ENCODE measurements at regions not wholly inside any gene's neighbourhood (a gene's known extent, or its start where the extent isn't known, plus 50 kb on each side); places are given as distances from the start of the nearest gene placed in this dataset.
A peak's percentile ranks its signal among the peaks of the same experiment; 100 is the strongest.

DNA sequence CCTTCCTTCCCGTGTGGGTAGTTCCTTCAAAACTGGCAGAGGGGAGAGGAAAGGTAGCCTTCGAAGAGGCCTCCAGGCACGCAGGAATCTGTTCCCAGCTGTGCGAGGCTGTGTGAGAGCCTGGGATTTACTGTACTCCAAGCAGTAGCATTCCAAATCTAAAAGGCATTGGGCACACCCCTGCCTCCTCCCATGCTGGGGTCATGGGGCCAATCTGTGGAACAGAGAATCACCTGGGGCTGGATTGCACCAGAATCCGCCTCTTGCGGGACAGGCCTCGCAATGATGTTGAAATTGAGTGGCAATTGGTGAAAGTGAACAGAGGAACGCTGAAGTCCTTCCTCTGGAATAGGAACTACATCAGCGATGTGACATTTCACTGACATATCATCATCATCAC lies 72.5 kb upstream of the IRX3 start:
- DNase-seq: no peak

DNA sequence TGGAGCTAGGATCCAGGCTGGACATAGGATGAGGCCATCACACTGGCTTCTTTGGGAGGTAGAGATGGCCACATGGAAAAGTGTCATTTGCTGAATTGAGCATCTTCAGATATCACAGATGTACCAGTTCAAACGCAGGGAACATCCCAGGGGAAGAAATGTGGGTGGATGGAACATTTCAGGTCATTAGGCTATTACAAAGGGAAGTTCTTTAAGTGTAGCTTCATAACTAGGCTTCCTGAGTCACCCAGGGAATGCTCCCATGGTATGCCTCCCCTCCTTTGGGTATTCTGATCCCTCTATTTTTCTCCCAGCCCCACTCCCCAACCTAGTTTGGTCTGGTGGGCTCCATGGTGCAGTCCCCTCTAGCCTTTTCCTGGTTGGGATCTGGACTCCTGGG lies 69.8 kb upstream of the IRX3 start:
- DNase-seq: no peak

DNA sequence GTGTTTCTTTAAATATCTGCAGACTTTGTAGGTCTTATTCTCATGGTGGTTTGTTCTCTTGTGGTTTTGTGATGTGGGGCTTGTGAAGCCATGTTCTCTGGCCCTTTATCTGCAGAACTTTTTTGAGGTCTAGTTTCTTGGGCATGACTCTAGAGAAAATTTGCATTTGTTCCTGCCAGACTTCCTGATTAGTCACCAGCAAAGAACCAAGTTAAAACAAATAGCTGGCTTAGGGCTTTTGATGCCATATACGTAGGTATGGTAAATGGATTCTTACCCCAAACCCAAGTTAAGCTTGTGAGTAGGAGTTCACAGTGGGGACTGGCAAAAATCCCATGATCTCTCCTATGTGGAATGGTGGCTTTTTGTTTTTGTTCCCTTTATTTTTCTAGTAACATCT lies 68.7 kb upstream of the IRX3 start:
- DNase-seq: no peak

DNA sequence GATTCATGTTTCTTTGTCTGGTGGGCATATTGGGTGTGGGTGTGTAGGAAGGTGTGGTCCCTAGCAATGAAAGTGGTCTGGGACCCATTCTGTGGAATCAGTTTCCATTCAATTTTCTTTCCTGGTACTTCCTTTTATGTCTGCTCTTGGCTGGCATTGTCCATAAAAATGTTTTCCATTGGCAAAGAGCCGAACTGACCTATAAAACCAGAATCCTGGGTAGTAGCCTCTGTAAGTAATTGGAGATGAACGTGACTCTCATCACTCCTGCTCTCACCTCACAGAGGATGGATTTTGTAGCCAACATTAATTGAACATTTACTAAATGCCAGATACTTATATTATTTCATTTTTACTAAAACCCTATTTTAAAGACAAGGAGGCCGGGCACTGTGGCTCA lies 66.5 kb upstream of the IRX3 start:
- DNase-seq: no peak

DNA sequence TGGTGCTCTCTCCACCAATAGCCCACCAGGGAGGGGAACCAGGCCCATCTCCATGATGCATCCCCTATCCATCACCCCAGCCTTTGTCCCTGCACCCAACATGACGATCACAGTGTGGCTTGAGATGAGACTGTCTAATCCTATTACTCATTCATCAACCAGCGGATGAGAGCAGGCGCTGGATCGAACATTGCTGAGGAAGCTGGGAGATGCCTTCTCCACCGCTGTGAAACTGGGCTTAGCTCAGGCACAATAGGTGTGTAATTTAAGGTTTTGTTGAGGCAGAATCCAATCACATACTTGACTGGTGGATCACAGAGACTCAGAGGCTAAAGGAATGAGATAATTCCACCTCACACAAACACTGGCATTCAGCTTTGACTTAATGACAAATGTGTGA lies 64.6 kb upstream of the IRX3 start:
- DNase-seq: no peak

DNA sequence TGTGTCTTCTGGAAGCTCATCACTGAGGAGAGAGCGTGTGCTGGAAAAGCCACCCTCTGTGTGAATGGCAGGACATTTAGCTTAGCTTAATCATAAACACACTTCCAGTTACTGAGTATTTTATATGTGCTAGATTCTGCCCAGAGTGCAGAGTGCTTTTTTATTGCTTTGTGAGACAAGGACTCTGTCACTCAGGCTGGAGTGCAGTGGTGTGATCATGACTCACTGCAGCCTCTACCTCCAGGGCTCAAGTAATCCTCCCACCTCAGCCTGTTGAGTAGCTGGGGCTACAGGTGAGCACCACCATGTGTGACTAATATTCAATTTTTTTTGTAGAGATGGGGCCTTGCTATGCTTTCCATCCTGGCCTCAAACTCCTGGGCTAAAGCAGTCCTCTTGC lies 61.4 kb upstream of the IRX3 start:
- DNase-seq: no peak

DNA sequence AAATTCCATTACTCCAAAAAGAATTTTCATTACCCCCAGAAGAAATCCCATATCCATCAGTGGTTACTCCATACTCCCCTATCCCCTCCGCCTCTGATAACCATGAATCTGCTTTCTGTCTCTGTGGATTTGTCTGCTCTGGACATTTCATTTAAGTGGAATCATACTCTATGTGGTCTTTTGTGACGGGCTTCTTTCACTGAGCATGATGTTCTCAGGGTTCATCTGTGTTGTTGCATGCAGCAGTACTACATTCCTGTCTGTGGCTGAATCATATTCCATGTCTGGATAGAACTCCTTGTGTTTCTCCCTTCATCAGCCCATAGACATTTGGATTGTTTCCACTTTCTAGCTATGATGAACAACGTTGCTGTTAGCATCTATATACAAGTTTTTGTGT lies 59.5 kb upstream of the IRX3 start:
- no peak for DNase-seq

DNA sequence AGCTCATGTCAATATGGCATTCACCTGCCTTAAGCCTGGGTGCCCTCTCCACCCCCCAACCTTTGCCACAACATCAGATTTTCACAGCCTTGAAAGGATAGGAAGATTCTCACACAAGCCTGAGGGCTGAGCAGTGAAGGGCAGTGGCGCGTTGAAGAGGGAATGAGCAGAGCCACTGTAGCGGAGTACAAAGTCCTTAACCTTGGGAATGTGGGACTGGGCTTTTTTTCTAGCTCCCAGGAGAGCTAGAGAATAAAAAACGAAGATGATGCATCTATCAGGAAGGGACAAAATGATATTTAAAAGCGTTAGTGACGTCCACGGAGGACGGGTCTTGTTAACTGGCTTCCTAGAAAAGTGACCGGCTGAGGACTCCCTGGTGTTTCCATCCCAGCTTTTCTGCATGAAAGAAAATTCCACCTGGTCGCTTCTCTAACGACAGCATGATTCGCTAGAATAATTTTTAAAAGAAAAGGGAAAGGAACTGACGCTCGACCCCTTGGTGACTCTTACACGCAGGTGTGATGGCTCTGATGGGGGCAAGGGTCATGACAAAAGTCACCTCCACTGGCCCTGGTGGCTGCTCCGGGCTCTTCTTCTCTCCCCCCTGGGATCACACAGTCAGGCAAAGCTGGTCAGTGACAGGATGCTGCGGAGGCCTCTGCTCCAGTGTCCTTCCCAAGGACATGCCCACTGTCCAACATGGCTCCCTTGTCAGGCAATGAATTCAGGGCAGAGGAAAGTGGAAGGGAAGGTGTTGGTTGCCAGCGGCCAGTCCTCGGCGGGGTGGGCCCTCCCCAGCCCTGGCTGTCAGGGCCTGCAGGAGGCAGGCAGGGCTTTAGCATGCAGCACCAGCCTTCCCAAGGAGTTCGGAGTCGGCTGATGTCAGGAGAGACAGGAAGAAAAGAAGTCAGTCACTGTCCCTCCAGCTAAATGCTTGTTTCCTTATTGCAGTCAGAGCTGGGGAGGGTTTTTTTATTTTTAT lies 58.4 kb upstream of the IRX3 start:
- DNase-seq: no peak

DNA sequence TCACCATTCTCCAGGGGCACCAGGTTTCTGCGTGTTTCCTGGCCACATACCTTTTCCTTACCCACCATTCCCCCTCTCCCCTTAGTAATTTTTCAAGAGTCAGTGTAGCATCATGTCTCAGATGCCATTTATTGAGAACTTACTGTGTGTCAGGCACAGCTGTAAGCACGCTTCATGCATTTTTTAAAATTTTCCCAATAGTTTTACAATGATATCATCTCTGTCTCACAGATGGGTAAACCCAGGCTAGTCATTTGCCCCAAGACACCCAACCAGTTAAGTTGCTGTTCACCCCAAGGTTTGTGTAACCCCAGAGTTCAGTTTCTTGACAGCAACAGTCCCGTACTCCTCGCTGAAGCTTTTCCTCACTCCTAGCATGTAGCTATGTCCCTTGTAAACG lies 56.4 kb upstream of the IRX3 start:
- no peak for DNase-seq

DNA sequence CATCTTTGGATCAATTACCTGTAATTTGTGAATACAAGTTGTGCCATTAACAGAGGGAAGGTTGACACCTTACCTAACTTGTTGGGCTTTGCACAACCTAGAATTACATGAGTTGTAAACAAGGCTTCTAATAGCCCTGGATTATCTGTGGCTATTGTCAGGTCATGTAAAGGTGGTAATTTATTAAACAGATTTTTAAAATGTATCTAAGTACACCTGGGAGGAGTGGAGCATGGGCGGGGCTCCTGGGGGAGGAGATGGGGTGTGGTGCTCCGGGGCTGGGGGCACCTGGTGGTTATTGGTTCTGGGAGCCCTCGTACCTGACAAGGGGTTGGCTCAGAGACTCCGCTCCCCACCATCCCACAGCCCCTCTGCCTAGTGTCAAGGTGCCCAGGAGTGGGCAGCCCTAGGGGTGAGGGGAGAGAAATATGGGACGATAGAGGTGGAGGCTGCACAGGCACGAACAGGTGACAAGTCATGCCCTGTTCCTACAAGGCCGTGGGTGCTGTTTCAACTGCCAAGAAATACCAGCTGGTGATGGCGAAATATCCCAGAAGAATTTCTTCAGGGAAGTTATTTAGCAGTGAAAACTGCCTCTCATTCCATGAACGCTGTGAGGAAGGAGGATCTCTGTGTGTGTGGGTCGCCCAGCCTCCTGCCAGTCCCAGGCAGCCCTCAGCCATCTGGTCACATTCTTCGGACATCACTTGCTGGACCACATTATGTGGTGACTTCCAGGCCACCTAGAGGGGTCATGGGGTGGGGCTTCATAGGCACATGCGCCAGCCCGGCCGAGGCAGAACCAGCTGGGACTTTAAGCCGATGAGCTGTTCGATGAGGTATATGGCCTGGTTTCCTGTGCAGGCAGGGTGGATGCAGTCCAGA lies 55.5 kb upstream of the IRX3 start:
- peak; percentile 49 for DNase-seq

DNA sequence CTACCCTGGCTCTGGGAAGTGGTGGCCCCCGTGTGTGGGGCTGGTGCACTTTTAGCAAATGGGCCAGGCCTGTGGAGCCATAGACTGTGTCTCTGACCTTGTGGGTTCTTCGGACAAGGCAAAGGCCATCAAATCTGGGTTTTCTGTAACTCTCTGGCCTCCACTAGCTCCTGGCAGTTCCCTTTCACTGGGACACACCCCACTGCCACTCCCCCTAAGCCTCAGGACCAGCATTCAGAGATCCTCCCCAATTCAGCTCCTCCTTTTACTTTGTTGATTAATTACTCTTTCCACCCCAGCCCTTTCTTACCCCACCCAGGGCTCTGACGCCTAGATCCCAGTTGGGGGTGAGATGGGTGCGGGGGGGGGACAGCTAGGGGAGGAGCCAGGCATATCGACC lies 53.9 kb upstream of the IRX3 start:
- no peak for DNase-seq

DNA sequence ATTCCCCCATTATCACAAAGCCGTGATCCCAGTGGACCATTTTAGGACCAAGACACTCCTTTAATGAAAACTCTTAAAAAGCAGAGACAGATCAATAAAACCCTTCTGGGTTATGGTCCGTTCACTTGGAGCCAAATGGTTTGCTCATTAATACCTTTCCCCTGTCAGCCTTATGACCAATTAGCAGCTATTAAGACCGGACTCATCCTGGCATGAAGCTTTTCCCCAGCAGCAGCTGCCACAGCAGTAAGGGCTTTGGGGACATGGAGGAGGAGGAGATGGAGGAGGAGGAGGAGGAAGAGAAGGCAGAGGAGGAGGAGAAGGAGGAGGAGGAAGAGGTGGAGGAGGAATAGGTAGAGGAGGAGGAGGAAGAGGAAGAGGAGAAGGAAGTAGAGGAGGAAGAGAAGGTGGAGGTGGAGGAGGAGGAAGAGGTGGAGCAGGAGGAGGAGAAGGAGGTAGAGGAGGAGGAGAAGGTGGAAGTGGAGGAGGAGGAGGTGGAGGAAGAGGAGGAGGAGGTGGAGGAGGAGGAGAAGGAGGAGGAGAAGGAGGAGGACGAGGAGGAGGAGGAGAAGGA lies 50.1 kb upstream of the IRX3 start:
- DNase-seq: no peak

All from NCI-H69 (cell line).